COLO668 (cell line): ENCODE measurements at regions not wholly inside any gene's neighbourhood (a gene's known extent, or its start where the extent isn't known, plus 50 kb on each side); places are given as distances from the start of the nearest gene placed in this dataset.
"Not testable (repeated sequence)": the region's sequence is repeated elsewhere in the genome, so short reads cannot be mapped to it uniquely, and the experiment has no call there.

Experiments used
- DNase-seq: peaks from one replicate; lab custom pipeline; 2025; ENCODE audit not compliant: unreplicated experiment; lab: John Stamatoyannopoulos, UW

GRCh38 chr12:87194389-87194788 is 834.8 kb downstream of the C12orf50 start:
- not testable (repeated sequence) for DNase-seq

GRCh38 chr12:87185367-87185766 is 843.8 kb downstream of the C12orf50 start:
- DNase-seq, result no peak

- no peak for DNase-seq
Measured at GRCh38 chr12:87182696-87183233, 846.4 kb downstream of the C12orf50 start.

GRCh38 chr12:87171356-87171755 is 857.8 kb downstream of the C12orf50 start:
- DNase-seq, result no peak

GRCh38 chr12:87169010-87169409 is 860.2 kb downstream of the C12orf50 start:
- no peak for DNase-seq

- no peak for DNase-seq
Measured at GRCh38 chr12:87165733-87166375, 863.3 kb downstream of the C12orf50 start.

GRCh38 chr12:87163122-87163521 is 866.1 kb downstream of the C12orf50 start:
- DNase-seq, result no peak

DNA sequence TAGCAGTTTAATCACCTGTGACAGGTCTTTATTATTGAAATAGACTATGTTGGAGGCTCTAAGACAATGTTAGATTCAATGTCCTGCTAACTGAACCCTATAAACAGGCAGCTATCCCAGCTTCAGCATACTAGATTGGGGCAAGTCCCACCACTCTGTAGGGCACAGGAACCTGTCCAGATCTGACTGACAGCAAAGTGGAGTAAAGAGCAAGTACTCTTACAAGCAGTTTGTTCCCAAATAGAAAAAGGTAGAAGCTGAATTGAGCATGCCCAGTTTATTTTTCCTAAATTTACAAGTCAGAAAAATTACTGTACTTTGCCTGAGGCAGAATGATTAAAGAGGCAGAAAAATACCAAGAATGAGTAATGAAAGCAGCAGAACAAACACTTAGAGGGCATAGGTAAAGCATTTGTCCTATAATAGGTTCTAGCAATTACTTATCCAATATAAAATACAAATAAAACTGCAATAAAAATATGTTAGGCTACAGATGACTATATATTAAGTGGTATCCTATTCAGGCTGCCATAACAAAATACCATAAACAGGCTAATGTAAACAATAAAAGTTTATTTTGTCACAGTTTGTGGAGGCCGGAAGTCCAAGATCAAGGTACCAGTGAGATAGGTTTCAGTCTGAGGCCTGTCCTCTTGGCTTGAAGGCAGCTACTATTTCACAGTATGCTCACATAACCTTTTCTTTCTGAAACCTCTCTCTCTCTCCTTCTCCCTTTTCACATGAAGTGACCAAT is 868.2 kb downstream of the C12orf50 start:
- no peak for DNase-seq

DNA sequence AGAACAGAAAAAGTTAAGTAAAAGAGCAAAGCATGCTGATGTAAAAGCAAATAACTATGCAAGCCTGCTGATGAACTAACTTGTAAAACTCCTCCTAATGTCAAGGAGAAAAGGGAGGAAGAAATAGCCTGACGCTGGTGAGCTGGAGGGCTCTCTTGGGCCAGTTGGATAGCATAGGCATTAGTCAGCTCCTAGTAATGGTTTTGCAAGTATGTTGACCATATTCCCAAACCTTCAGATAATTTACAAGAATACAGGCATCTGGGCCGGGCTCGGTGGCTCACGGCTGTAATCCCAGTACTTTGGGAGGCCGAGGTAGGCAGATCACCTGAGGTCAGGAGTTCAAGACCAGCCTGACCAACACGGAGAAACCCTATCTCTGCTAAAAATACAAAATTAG is 871.4 kb downstream of the C12orf50 start:
- DNase-seq, result no peak

- no peak for DNase-seq
Measured at GRCh38 chr12:87155621-87156020, 873.6 kb downstream of the C12orf50 start.

DNA sequence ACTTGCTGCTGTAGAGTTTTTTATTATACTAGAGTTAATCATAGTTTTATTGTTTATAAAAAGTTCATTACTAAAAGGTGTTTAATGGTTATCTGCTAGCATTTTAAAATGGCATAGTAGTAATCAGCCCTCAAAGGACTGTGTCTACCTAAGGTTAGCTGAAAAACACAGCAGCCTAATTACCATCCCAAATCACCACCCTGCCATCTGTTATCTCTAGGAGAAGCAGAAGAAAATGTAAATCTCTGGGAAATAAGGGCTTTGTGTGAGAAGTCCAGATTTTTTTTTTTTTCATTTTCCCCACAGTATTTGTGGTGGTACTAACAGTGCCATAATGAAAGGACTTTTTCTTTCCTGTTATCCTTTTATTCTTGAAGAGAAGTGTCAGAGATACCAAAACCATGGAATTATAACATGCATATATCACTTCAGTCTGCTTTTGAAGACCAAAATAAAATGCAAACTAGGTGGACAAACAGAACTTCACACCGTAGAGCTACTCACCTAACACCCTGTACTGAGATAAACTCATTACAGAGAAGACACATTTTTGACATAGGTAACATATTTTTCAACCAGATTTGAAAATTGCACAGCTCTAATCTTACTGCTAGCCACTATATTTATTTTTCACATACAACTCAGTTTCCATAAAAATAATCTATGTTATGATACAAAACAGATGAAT is 876.2 kb downstream of the C12orf50 start:
- no peak for DNase-seq

DNA sequence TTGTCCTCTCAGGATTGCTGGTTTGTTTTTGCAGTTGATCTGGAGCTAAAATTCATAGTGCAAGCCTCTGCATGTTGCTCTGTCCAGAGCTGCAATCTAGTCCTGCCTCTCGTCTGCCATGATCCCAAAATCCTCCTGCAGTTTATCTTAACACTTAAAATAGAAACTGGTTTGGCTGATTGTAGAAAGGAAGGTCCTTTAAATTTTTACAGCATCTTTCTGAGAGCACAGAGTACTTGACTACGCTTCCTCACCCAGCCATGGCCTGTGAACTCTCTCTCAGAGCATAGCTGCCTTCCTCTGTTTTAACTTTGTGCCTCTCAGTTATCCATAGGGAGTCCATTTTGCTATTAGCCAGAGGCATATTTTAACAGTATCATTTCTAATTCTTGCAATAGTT is 877.1 kb downstream of the C12orf50 start:
- DNase-seq, result no peak

DNA sequence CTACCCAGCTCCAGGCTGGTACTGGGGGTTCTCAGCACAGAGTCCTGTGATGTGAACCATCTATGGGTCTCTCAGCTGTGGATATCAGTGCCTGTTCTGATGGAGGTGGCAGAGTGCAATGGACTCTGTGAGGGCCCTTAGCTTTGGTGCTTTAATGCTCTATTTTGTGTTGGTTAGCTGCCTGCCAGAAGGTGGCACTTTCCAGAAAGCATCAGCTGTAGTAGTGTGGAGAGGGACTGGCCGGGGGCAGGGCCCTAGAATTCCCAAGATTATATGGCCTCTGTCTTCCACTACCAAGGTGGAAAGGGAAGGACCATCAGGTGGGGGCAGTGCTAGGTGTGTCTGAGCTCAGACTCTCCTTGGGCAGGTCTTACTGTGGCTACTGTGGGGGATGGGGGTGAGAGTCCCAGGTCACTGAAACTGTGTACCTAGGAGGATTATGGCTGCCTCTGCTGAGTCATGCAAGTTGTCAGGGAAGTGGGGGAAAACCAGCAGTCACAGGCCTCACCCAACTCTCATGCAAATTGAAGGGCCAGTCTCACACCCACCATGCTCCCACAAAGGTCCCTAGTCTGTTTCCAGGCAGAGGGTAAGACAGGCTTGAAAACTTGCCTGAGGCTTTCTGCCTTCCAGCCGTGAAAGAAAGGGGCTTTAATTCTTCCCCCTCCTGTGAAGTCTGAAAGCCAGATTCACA is 878.1 kb downstream of the C12orf50 start:
- no peak for DNase-seq

DNA sequence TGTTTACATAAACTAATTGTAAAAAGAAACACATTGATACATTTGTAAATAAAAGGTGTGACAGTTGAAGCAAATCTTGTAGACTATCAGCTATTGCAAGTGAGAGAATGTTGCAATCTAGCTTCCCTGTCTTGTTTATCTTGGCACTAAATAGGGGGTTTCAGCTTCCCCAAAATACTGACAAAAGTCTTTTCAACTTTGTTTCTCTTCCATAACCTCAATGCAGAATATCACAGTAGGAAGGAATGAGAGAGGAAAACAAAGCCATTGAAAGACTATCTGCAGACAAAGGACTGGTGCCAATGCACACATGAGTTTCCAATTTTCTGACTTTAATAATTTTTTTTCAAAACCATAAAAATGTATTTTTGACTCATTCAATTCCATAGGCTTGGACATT is 886.2 kb upstream of the MGAT4C start:
- no peak for DNase-seq

DNA sequence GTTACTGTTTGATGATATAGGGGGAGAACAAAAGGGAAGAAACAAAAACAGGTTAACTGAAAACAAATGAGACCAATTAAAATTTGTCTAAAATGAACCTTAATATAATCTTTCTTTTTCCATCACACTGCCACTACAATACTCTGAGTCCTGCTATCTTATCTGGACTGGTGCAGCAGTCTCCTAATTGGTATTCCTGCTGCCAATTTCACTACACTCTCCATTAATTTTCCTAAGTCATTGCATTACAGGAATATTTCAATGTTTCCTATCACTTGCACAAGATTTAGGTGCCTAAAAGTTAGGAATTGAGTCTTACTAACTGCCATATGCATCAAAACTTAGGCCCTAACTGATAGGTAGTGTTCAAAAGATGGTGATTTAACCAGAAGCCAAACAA is 884.9 kb upstream of the MGAT4C start:
- no peak for DNase-seq

- no peak for DNase-seq
Measured at GRCh38 chr12:87140262-87140661, 884.1 kb upstream of the MGAT4C start.

- DNase-seq, result no peak
Measured at GRCh38 chr12:87137220-87137619, 881.0 kb upstream of the MGAT4C start.

- DNase-seq, result no peak
Measured at GRCh38 chr12:87136330-87136976, 880.3 kb upstream of the MGAT4C start.

GRCh38 chr12:87127272-87127671 is 871.1 kb upstream of the MGAT4C start:
- no peak for DNase-seq

- no peak for DNase-seq
Measured at GRCh38 chr12:87121896-87122295, 865.7 kb upstream of the MGAT4C start.

GRCh38 chr12:87120440-87120839 is 864.2 kb upstream of the MGAT4C start:
- DNase-seq, result peak; percentile 14
